ENCODE measurements at regions not wholly inside any gene's neighbourhood (a gene's known extent, or its start where the extent isn't known, plus 50 kb on each side); places are given as distances from the start of the nearest gene placed in this dataset.

GRCh38 chr15:70351941-70352774 lies 254.4 kb upstream of the TLE3 start:
- DNase-seq, result no peak
- intact Hi-C loops (cut with micrococcal nuclease), result no loop called here
- no peak for TF ChIP-seq CTCF (IDR thresholded peaks at IDR 0.05; ENCODE audit: borderline replicate concordance)

GRCh38 chr15:70351391-70351790 lies 253.7 kb upstream of the TLE3 start:
- intact Hi-C loops (cut with micrococcal nuclease), result no loop called here
- peaks cover 80% of the 10 kb centered on the region for H3K27me3 ChIP-seq (ENCODE audit: low read depth)
- H3K4me1 ChIP-seq, result peaks cover 4% of the 10 kb centered on the region
- no peak for TF ChIP-seq CTCF (IDR thresholded peaks at IDR 0.05; ENCODE audit: borderline replicate concordance)
- H3K27ac ChIP-seq (replicated peaks), result no peak overlapping the region
- no peak overlapping the region for H3K4me3 ChIP-seq
- no peaks in the 10 kb centered on the region for H3K36me3 ChIP-seq
- no peaks in the 10 kb centered on the region for H3K9me3 ChIP-seq (replicated peaks)
- no peak for DNase-seq

More at GRCh38 chr15:70351941-70352774, 254.4 kb upstream of the TLE3 start:
- Histone ChIP-seq H3K27me3 (ENCODE audit: low read depth) (peaks cover 85% of the 10 kb centered on the region), H3K4me1 (peaks cover 4% of the 10 kb centered on the region), H3K9me3 (replicated peaks) (no peaks in the 10 kb centered on the region), H3K36me3 (no peaks in the 10 kb centered on the region), H3K27ac (replicated peaks) (no peak overlapping the region), H3K4me3 (no peak overlapping the region)

- TF ChIP-seq CTCF (IDR thresholded peaks at IDR 0.05; ENCODE audit: borderline replicate concordance), result no peak
- Histone ChIP-seq H3K36me3 (no peaks in the 10 kb centered on the region), H3K4me1 (peaks cover 4% of the 10 kb centered on the region), H3K9me3 (replicated peaks) (no peaks in the 10 kb centered on the region), H3K27ac (replicated peaks) (no peak overlapping the region), H3K4me3 (no peak overlapping the region), H3K27me3 (ENCODE audit: low read depth) (peaks cover 64% of the 10 kb centered on the region)
- intact Hi-C loops (cut with micrococcal nuclease), result no loop called here
- DNase-seq, result no peak
Measured at GRCh38 chr15:70348581-70349344, 251.0 kb upstream of the TLE3 start.

- Histone ChIP-seq H3K4me3 (no peak overlapping the region), H3K36me3 (no peaks in the 10 kb centered on the region), H3K4me1 (peaks cover 4% of the 10 kb centered on the region), H3K9me3 (replicated peaks) (no peaks in the 10 kb centered on the region), H3K27ac (replicated peaks) (no peak overlapping the region), H3K27me3 (ENCODE audit: low read depth) (peaks cover 58% of the 10 kb centered on the region)
- intact Hi-C loops (cut with micrococcal nuclease), result no loop called here
- no peak for DNase-seq
- TF ChIP-seq CTCF (IDR thresholded peaks at IDR 0.05; ENCODE audit: borderline replicate concordance), result no peak
Measured at GRCh38 chr15:70348226-70348543, 250.5 kb upstream of the TLE3 start.

GRCh38 chr15:70347321-70348225 lies 249.9 kb upstream of the TLE3 start:
- no peak for DNase-seq
- TF ChIP-seq CTCF (IDR thresholded peaks at IDR 0.05; ENCODE audit: borderline replicate concordance), result no peak
- Histone ChIP-seq H3K27ac (replicated peaks) (no peak overlapping the region), H3K36me3 (no peaks in the 10 kb centered on the region), H3K4me1 (peaks cover 4% of the 10 kb centered on the region), H3K9me3 (replicated peaks) (no peaks in the 10 kb centered on the region), H3K4me3 (no peak overlapping the region), H3K27me3 (ENCODE audit: low read depth) (peaks cover 52% of the 10 kb centered on the region)
- intact Hi-C loops (cut with micrococcal nuclease), result no loop called here

Data from left ventricle myocardium inferior (tissue), 1 donor.